ENCODE measurements at regions not wholly inside any gene's neighbourhood (a gene's known extent, or its start where the extent isn't known, plus 50 kb on each side); places are given as distances from the start of the nearest gene placed in this dataset.

DNA sequence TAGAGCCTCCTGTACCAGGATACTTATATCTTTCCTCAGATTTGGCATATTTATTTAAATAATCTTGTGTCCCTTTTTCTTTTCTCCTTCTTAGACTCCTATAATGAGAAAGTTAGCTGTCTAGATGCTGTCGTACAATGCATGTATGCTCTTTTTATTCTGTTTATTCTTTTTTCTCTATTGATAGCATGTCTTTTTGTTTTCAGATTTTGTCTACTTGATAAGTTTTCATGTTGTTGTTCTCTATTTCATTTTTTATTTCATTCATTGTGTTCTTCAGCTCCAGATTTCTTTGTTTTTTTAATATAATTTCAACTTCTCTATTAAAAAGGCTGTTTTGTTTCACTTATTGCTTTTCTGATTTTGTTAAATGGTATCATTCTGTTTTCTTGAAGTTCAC, 674.3 kb upstream of the POU3F3 start:
- POLR2A ChIA-PET (ENCODE audit: partially characterized antibody) = no interaction called here
- Histone ChIP-seq H3K4me2 (ENCODE audit: insufficient read depth in 1 of 2, low read depth in 2 of 2, low read length in 2 of 2) (no peak overlapping the region), H2BK15ac (ENCODE audit: low read length) (no peak overlapping the region), H3K4me1 (replicated peaks in 1 of 4; ENCODE audit: control insufficient read depth in 3 of 4, insufficient read depth in 4 of 4, low read length in 3 of 4) (no peaks in the 10 kb centered on the region), H3K79me1 (ENCODE audit: low read depth, low read length) (no peaks in the 10 kb centered on the region), H4K91ac (replicated peaks; ENCODE audit: insufficient read length, low read length) (no peak overlapping the region), H3K9ac (replicated peaks in 1 of 4; ENCODE audit: extremely low read depth in 1 of 4, low read depth in 3 of 4, low read length in 3 of 4) (no peak overlapping the region), H3K18ac (ENCODE audit: extremely low read depth, low read length) (no peak overlapping the region), H2BK20ac (ENCODE audit: low read length) (no peak overlapping the region), H4K8ac (ENCODE audit: extremely low read depth, insufficient read depth, low read length) (no peak overlapping the region), H3K9me3 (ENCODE audit: insufficient read depth in 2 of 2, low read depth in 1 of 2, low read length in 1 of 2) (no peaks in the 10 kb centered on the region), H3K4me3 (ENCODE audit: extremely low read depth in 1 of 4, insufficient read depth in 2 of 4, low read depth in 3 of 4, low read length in 4 of 4) (no peak overlapping the region), H3K4ac (replicated peaks; ENCODE audit: insufficient read length, low read depth, low read length) (no peak overlapping the region), H3K27ac (ENCODE audit: low read depth, low read length) (no peak overlapping the region), H3K56ac (replicated peaks; ENCODE audit: insufficient read length, low read depth, low read length) (no peak overlapping the region), H2BK12ac (ENCODE audit: low read depth, low read length) (no peak overlapping the region), H3K23me2 (ENCODE audit: low read depth, low read length) (no peaks in the 10 kb centered on the region), H3K36me3 (ENCODE audit: control insufficient read depth in 2 of 4, insufficient read depth in 4 of 4, low read length in 3 of 4) (no peaks in the 10 kb centered on the region), H2AK5ac (ENCODE audit: low read depth, low read length) (no peak overlapping the region), H2BK120ac (replicated peaks; ENCODE audit: low read depth, low read length) (no peak overlapping the region), H3K14ac (ENCODE audit: insufficient read length) (no peak overlapping the region), H2BK5ac (ENCODE audit: low read depth, low read length) (no peak overlapping the region), H3K79me2 (ENCODE audit: control insufficient read depth in 1 of 2, insufficient read depth in 2 of 2, low read length in 2 of 2) (no peaks in the 10 kb centered on the region), H3K27me3 (replicated peaks in 1 of 4; ENCODE audit: control insufficient read depth in 3 of 4, extremely low read depth in 1 of 4, insufficient read depth in 3 of 4, low read length in 3 of 4) (no peaks in the 10 kb centered on the region), H3K23ac (ENCODE audit: insufficient read length) (no peak overlapping the region), H2AFZ (ENCODE audit: low read length) (no peak overlapping the region), H4K20me1 (replicated peaks in 1 of 2; ENCODE audit: control insufficient read depth in 1 of 2, insufficient read depth in 2 of 2, low read length in 2 of 2) (no peaks in the 10 kb centered on the region), H4K5ac (ENCODE audit: insufficient read length, low read depth, low read length) (no peak overlapping the region)
- FAIRE-seq (no peak), DNase-seq (ENCODE audit: low read depth in 1 of 2, low spot score in 2 of 2) (no peak)
- CTCF ChIA-PET (ENCODE audit: partially characterized antibody) = no interaction called here
- 100% methylated on average over 1 of the region's 1 CpG; no CpG with 5 or more reads in 1 of the 2 experiments for WGBS, 2 experiments (ENCODE audit: extremely low coverage in 1 of 2, insufficient coverage in 1 of 2, insufficient read length in 1 of 2, insufficient replicate concordance in 2 of 2, low coverage in 1 of 2, low lambda C conversion rate in 2 of 2, missing lambda C conversion rate in 1 of 2)
- no peak for TF ChIP-seq MAFK (IDR thresholded peaks at IDR 0.05; ENCODE audit: low read depth, low read length)
- TF ChIP-seq E2F6 (IDR thresholded peaks at IDR 0.05) = no peak
- no peak for TF ChIP-seq CHD2 (IDR thresholded peaks at IDR 0.05; ENCODE audit: low read length)
- TF ChIP-seq TAF1 (IDR thresholded peaks at IDR 0.05; ENCODE audit: low read depth, low read length) = no peak
- no peak for TF ChIP-seq RBBP5 (IDR thresholded peaks at IDR 0.05; ENCODE audit: borderline replicate concordance, low read depth, low read length)
- TF ChIP-seq GTF2F1 (IDR thresholded peaks at IDR 0.05; ENCODE audit: borderline replicate concordance, low read depth, low read length) = no peak
- TF ChIP-seq SP2 (IDR thresholded peaks at IDR 0.05; ENCODE audit: low read length) = no peak

Measured in H1 (cell line).